Fibroblast of the aortic adventitia (primary cell): ENCODE measurements at regions not wholly inside any gene's neighbourhood (a gene's known extent, or its start where the extent isn't known, plus 50 kb on each side); places are given as distances from the start of the nearest gene placed in this dataset. TPM values are rescaled to one million over a fixed set of nuclear protein-coding genes. Genes with fewer than 3 reads are reported as not detected.

ENCODE experiments used
- DNase-seq: peaks from one replicate; pipeline ENCODE4 v3.0.0-alpha.2; 2010; ENCODE audit warnings: low read depth
- H3K4me3 ChIP-seq: 2 replicates; pipeline ENCODE4 v1.5.1; 2011; ENCODE audit warnings: low read depth, mild to moderate bottlenecking, control low read depth, low read length, moderate library complexity
- small RNA-seq: library from RNA; depleted of rRNA; stranded (forward); fragments of <200 nt; gene quantifications from one replicate; pipeline ENCODE3, GENCODE V24; 2012
- TF ChIP-seq, protein P1 (sequence below): IDR thresholded peaks from 2 replicates; pipeline ENCODE4 v1.5.1; 2011; ENCODE audit warnings: mild to moderate bottlenecking, low read length, control low read depth, inconsistent platforms; ENCODE audit not compliant: insufficient read depth

DNA sequence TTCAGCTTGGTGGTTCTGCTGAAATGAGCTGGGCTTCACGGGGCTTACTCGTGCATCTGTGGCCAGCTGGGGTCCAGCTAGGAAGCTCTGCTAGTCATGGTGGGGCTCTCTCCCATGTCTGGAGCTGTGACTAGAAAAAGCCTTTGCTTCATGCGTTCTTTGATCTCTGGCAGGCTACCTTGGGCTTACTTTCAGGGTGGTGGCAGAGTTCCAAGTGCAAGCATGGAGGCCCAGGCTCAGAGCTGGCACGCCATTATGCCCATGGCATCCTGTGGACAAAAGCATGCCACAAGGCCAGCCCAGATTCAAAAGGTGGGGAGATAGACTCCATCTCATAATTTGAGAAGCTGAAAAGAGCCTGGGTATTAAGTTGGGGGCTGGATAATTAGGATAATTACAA is 55.4 kb upstream of the GBA3 start:
- TF ChIP-seq, protein P1, sequence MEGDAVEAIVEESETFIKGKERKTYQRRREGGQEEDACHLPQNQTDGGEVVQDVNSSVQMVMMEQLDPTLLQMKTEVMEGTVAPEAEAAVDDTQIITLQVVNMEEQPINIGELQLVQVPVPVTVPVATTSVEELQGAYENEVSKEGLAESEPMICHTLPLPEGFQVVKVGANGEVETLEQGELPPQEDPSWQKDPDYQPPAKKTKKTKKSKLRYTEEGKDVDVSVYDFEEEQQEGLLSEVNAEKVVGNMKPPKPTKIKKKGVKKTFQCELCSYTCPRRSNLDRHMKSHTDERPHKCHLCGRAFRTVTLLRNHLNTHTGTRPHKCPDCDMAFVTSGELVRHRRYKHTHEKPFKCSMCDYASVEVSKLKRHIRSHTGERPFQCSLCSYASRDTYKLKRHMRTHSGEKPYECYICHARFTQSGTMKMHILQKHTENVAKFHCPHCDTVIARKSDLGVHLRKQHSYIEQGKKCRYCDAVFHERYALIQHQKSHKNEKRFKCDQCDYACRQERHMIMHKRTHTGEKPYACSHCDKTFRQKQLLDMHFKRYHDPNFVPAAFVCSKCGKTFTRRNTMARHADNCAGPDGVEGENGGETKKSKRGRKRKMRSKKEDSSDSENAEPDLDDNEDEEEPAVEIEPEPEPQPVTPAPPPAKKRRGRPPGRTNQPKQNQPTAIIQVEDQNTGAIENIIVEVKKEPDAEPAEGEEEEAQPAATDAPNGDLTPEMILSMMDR: no peak
- no peak for DNase-seq
- H3K4me3 ChIP-seq: no peak overlapping the region

Small RNA genes in the stretch of these regions (small RNA-seq; reads per million reads assigned to genes)
- gene AC098583.1: not detected
